ENCODE measurements at regions not wholly inside any gene's neighbourhood (a gene's known extent, or its start where the extent isn't known, plus 50 kb on each side); places are given as distances from the start of the nearest gene placed in this dataset.

GRCh38 chr4:4607336-4608213 is 65.7 kb upstream of the STX18 start:
- H3K4me1 Mint-ChIP-seq (ENCODE audit: low read depth) = no peaks in the 10 kb centered on the region
- H3K9me3 Mint-ChIP-seq = no peaks in the 10 kb centered on the region
- no peak for DNase-seq (ENCODE audit: low spot score)
- no peak overlapping the region for H3K27ac Mint-ChIP-seq
- H3K4me3 Mint-ChIP-seq = no peak overlapping the region
- no peaks in the 10 kb centered on the region for H3K36me3 Mint-ChIP-seq (ENCODE audit: low read depth)
- H3K27me3 Mint-ChIP-seq (ENCODE audit: low read depth) = no peaks in the 10 kb centered on the region

DNA sequence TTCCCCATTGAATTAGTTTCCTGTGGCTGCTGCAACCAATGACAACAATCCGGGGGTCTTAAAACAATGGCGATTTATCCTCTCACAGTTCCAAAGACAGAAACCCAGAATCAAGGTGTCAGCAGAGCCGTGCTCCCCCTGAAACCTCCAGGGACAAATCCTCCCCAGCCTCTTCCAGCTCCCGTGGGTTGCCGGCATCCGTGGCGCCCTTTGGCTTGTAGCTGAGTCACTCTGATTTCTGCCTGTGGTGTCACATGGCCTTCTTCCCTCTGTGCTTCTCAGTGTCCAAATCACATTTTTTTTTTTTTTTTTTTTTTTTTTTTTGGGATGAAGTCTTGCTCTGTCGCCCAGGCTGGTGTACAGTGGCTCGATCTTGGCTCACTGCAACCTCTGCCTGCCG is 64.5 kb upstream of the STX18 start:
- no peak for DNase-seq (ENCODE audit: low spot score)
- Mint-ChIP-seq H3K4me3 (no peak overlapping the region), H3K27me3 (ENCODE audit: low read depth) (no peaks in the 10 kb centered on the region), H3K27ac (no peak overlapping the region), H3K36me3 (ENCODE audit: low read depth) (no peaks in the 10 kb centered on the region), H3K4me1 (ENCODE audit: low read depth) (no peaks in the 10 kb centered on the region), H3K9me3 (no peaks in the 10 kb centered on the region)

- Mint-ChIP-seq H3K4me3 (no peak overlapping the region), H3K9me3 (no peaks in the 10 kb centered on the region), H3K27me3 (ENCODE audit: low read depth) (no peaks in the 10 kb centered on the region), H3K27ac (no peak overlapping the region), H3K36me3 (ENCODE audit: low read depth) (no peaks in the 10 kb centered on the region), H3K4me1 (ENCODE audit: low read depth) (no peaks in the 10 kb centered on the region)
- no peak for DNase-seq (ENCODE audit: low spot score)
These were observed 64.0 kb upstream of the STX18 start for GRCh38 chr4:4605849-4606248.

GRCh38 chr4:4603592-4603991 is 61.7 kb upstream of the STX18 start:
- Mint-ChIP-seq H3K27ac (no peak overlapping the region), H3K4me3 (no peak overlapping the region), H3K36me3 (ENCODE audit: low read depth) (no peaks in the 10 kb centered on the region), H3K27me3 (ENCODE audit: low read depth) (no peaks in the 10 kb centered on the region), H3K4me1 (ENCODE audit: low read depth) (no peaks in the 10 kb centered on the region), H3K9me3 (no peaks in the 10 kb centered on the region)
- no peak for DNase-seq (ENCODE audit: low spot score)

DNA sequence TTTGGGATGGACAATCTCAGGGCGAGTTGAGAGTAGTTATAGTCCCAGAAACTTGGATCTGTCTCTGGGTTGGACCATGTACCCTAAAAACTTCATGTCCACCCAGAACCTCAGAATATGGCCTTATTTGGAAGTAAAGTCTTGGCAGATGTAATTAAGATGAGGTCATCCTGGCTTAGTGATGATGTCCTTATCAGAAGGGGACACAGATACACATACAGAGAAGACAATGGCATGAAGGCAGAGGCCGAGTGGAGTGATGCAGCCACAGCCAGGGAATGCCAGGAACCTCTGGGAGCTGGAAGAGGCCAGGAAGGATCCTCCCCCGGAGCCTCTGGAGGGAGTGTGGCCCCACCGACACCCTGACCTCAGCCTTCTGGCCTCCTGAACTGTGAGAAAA is 61.2 kb upstream of the STX18 start:
- Mint-ChIP-seq H3K27ac (no peak overlapping the region), H3K36me3 (ENCODE audit: low read depth) (no peaks in the 10 kb centered on the region), H3K4me1 (ENCODE audit: low read depth) (no peaks in the 10 kb centered on the region), H3K27me3 (ENCODE audit: low read depth) (no peaks in the 10 kb centered on the region), H3K9me3 (no peaks in the 10 kb centered on the region), H3K4me3 (no peak overlapping the region)
- no peak for DNase-seq (ENCODE audit: low spot score)

GRCh38 chr4:4602468-4602867 is 60.6 kb upstream of the STX18 start:
- H3K27ac Mint-ChIP-seq = no peak overlapping the region
- no peaks in the 10 kb centered on the region for H3K4me1 Mint-ChIP-seq (ENCODE audit: low read depth)
- H3K36me3 Mint-ChIP-seq (ENCODE audit: low read depth) = no peaks in the 10 kb centered on the region
- no peaks in the 10 kb centered on the region for H3K27me3 Mint-ChIP-seq (ENCODE audit: low read depth)
- H3K9me3 Mint-ChIP-seq = no peaks in the 10 kb centered on the region
- DNase-seq (ENCODE audit: low spot score) = no peak
- no peak overlapping the region for H3K4me3 Mint-ChIP-seq

DNA sequence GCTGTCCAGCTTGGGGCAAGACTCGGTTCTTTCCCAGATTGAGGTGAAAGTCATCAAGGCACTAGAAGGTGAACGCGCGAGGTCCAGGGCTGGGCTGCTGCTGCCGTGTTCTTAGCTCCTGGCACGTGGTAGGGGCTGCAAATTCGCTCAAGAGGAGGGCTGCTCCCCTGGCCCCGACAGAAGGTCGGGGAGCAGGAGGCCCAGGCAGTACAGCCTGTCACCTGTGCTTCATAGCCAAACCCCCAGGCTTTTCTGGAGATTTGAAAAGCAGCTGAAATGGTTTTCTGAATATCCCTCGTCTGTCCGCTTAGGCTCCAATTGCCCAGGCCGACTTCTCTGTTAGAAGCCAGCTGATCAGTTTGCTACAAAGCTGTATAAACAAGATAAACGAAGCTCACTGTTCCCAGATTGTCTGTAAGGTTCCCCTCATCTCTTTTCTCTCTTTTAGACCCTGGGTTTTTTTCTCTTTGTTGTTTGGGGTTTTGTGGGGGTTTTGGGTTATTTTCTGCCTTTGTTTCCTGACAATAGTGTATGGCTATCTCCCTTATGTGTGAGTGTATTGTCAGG is 60.0 kb upstream of the STX18 start:
- H3K27ac Mint-ChIP-seq = no peak overlapping the region
- no peaks in the 10 kb centered on the region for H3K4me1 Mint-ChIP-seq (ENCODE audit: low read depth)
- H3K27me3 Mint-ChIP-seq (ENCODE audit: low read depth) = no peaks in the 10 kb centered on the region
- DNase-seq (ENCODE audit: low spot score) = no peak
- no peaks in the 10 kb centered on the region for H3K36me3 Mint-ChIP-seq (ENCODE audit: low read depth)
- H3K4me3 Mint-ChIP-seq = no peak overlapping the region
- no peaks in the 10 kb centered on the region for H3K9me3 Mint-ChIP-seq

DNA sequence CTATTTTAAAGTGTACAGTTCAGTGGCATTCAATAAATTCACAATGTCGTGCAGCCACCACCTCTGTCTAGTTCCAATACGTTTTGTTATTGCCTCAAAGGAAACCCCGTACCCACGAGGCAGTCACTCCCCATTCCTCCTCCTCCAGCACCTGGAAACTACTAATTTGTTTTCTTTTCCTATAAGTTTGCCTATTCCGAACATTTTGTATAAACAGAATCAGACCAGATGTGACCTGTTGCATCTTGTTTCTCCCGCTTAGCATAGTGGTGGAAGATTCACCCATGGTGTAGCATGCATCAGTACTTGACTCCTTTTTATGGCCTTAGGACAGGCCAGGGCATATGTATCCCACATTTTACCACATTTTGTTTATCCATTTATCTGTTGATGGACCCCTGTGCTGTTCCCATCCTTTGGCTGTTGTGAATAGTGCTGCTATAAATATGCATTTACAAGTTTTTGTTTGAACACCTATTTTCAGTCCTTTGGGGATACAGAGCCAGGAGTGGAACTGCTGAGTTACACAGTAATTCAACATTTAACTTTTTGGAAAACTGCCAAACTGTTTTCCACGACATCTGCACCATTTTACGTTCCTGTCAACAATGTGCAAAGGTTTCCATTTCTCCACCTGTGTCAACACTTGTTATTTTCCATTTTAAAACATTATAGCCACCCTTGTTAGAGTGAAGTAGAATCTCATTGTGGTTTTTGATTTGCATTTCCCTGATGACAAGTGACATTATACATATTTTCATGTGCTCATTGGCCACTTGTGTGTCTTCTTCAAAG is 57.8 kb upstream of the STX18 start:
- DNase-seq (ENCODE audit: low spot score) = no peak
- H3K27ac Mint-ChIP-seq = no peak overlapping the region

GRCh38 chr4:4598851-4599411 is 57.1 kb upstream of the STX18 start:
- peaks cover 2% of the 10 kb centered on the region for H3K36me3 Mint-ChIP-seq (ENCODE audit: low read depth)
- H3K4me1 Mint-ChIP-seq (ENCODE audit: low read depth) = no peaks in the 10 kb centered on the region
- no peak for DNase-seq (ENCODE audit: low spot score)
- H3K27ac Mint-ChIP-seq = no peak overlapping the region
- no peak overlapping the region for H3K4me3 Mint-ChIP-seq
- H3K9me3 Mint-ChIP-seq = peaks cover 19% of the 10 kb centered on the region
- no peaks in the 10 kb centered on the region for H3K27me3 Mint-ChIP-seq (ENCODE audit: low read depth)

More for the DNA sequence above, 57.8 kb upstream of the STX18 start:
- Mint-ChIP-seq H3K36me3 (ENCODE audit: low read depth) (peaks cover 2% of the 10 kb centered on the region), H3K4me3 (no peak overlapping the region), H3K4me1 (ENCODE audit: low read depth) (no peaks in the 10 kb centered on the region), H3K27me3 (ENCODE audit: low read depth) (no peaks in the 10 kb centered on the region), H3K9me3 (peaks cover 14% of the 10 kb centered on the region)

DNA sequence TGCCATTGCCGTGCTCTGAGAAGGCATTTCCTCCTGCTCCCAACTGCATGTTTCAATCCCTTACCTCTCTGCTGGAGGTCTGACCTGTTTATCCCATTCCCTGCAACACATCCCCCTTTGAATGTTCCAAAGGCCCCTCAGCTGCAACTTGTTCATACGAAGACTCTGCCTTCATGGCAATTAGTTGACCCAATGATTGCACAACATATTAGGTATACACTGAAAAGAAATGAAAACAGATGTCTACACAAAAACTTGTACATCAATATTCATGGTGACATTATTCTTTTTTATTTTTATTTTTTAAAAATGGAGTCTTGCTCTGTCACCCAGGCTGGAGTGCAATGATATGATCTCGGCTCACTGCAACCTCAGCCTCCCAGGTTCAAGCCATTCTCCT is 54.9 kb upstream of the STX18 start:
- DNase-seq (ENCODE audit: low spot score) = no peak
- Mint-ChIP-seq H3K36me3 (ENCODE audit: low read depth) (peaks cover 2% of the 10 kb centered on the region), H3K4me1 (ENCODE audit: low read depth) (no peaks in the 10 kb centered on the region), H3K4me3 (no peak overlapping the region), H3K27ac (no peak overlapping the region), H3K27me3 (ENCODE audit: low read depth) (no peaks in the 10 kb centered on the region), H3K9me3 (peaks cover 28% of the 10 kb centered on the region)

- no peak for DNase-seq (ENCODE audit: low spot score)
- Mint-ChIP-seq H3K4me3 (no peak overlapping the region), H3K36me3 (ENCODE audit: low read depth) (peaks cover 2% of the 10 kb centered on the region), H3K27ac (no peak overlapping the region), H3K27me3 (ENCODE audit: low read depth) (no peaks in the 10 kb centered on the region), H3K4me1 (ENCODE audit: low read depth) (no peaks in the 10 kb centered on the region), H3K9me3 (peaks cover 28% of the 10 kb centered on the region)
These were observed 53.4 kb upstream of the STX18 start for GRCh38 chr4:4595252-4595651.

- Mint-ChIP-seq H3K27me3 (ENCODE audit: low read depth) (no peaks in the 10 kb centered on the region), H3K4me3 (no peak overlapping the region), H3K4me1 (ENCODE audit: low read depth) (no peaks in the 10 kb centered on the region), H3K36me3 (ENCODE audit: low read depth) (peaks cover 2% of the 10 kb centered on the region), H3K27ac (no peak overlapping the region), H3K9me3 (peaks cover 28% of the 10 kb centered on the region)
- no peak for DNase-seq (ENCODE audit: low spot score)
These were observed 52.6 kb upstream of the STX18 start for GRCh38 chr4:4594285-4594920.

DNA sequence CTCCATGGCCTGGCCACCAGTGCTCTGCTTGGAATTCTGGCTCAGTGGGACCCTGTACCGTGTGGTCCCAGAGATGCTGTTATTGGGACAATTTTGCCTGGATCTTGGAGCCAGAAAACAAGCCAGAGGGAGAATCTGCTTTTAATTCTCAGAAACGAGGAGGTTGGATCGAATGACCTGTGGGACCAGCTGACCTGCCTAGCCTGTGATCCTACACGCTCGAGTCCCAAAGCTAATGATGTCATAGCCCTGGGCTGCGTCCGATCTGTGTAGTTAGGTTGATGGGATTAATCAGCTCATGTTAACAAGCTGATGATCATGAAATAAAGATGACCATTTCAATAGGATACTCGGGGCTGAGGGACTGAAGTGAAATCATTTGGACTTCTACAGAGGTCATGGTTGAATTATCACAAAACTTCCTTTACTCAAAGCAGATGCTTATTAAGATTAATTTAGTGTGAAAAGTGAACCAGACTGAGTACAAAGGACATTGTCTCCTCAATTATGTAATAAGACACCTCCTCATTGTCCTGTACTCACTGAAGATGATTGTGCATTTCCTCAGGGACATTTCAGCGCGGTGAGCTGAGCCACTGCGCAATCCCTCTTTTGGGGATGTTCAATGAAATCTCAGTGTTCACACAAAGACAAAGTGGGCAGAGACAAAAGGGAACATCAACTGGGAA is 51.9 kb upstream of the STX18 start:
- peaks cover 28% of the 10 kb centered on the region for H3K9me3 Mint-ChIP-seq
- no peak for DNase-seq (ENCODE audit: low spot score)
- no peak overlapping the region for H3K27ac Mint-ChIP-seq
- no peaks in the 10 kb centered on the region for H3K4me1 Mint-ChIP-seq (ENCODE audit: low read depth)
- H3K4me3 Mint-ChIP-seq = no peak overlapping the region
- H3K27me3 Mint-ChIP-seq (ENCODE audit: low read depth) = no peaks in the 10 kb centered on the region
- H3K36me3 Mint-ChIP-seq (ENCODE audit: low read depth) = peaks cover 2% of the 10 kb centered on the region

Data from T-helper 2 cell treated with Interferon-gamma antibody and Interleukin-4, amounts not matched to agents 5 μg/mL and 100 μg/mL, for 36 hours (primary cell).